GM13976 (cell line): ENCODE measurements at regions not wholly inside any gene's neighbourhood (a gene's known extent, or its start where the extent isn't known, plus 50 kb on each side); places are given as distances from the start of the nearest gene placed in this dataset.

Source experiments
- DNase-seq: peaks from one replicate; pipeline ENCODE4 v3.0.0; 2012; ENCODE audit warnings: low spot score
- in situ Hi-C: fragments of 300-500 bp; cut with MboI; formaldehyde crosslinking; loops from one replicate; pipeline ENCODE4 v1.12.0; 2022; ENCODE audit warnings: low sequenced_read_pairs, mixed read lengths, inconsistent platforms; ENCODE audit not compliant: unreplicated experiment
- TF ChIP-seq, protein P1 (sequence below): IDR thresholded peaks from 2 replicates; pipeline ENCODE4 v1.5.1; 2012; ENCODE audit warnings: borderline replicate concordance, mild to moderate bottlenecking; ENCODE audit not compliant: insufficient read depth; ENCODE audit errors: extremely low read depth, missing control alignments, control extremely low read depth

DNA sequence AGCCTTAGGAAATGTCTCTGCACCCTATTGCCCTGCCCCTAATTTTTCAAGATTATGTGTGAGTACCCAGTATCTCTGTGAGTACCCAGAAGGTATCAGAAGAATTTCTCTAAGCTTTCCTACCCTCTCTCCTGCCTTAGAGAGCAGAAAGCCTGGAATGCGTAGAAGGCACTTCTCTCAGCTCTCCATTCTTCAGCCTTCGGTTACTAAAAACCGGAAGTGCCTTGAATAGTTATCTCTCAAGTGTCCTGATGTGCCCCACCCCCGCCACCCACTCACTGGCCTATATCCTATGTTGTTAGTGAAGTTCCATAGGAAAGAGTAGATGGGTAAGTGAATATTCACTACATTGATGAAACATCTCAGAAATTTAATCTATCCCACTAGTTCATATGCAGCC, 210.7 kb upstream of the CDH10 start:
- no peak for DNase-seq
- in situ Hi-C loops, result no loop called here
- TF ChIP-seq, protein P1, sequence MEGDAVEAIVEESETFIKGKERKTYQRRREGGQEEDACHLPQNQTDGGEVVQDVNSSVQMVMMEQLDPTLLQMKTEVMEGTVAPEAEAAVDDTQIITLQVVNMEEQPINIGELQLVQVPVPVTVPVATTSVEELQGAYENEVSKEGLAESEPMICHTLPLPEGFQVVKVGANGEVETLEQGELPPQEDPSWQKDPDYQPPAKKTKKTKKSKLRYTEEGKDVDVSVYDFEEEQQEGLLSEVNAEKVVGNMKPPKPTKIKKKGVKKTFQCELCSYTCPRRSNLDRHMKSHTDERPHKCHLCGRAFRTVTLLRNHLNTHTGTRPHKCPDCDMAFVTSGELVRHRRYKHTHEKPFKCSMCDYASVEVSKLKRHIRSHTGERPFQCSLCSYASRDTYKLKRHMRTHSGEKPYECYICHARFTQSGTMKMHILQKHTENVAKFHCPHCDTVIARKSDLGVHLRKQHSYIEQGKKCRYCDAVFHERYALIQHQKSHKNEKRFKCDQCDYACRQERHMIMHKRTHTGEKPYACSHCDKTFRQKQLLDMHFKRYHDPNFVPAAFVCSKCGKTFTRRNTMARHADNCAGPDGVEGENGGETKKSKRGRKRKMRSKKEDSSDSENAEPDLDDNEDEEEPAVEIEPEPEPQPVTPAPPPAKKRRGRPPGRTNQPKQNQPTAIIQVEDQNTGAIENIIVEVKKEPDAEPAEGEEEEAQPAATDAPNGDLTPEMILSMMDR, result no peak

DNA sequence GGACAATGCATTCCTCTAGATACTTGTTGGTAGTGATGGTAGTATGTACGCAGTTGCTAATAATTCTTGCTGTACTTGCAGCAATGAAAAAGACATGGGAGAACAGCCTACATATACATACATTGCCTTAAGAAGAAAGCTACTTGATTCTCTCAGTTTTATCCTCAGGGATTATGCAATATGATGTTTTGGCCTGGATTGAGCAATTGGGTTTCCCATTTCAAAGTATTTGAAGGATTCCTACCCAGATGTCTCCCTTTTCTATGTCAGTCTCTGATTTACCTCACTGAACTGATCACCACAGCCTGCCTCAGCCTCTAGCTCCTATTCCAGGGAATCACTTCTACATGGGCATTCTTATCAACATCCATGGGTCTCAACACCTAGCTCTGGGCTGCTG, 210.1 kb upstream of the CDH10 start:
- in situ Hi-C loops, result no loop called here

DNA sequence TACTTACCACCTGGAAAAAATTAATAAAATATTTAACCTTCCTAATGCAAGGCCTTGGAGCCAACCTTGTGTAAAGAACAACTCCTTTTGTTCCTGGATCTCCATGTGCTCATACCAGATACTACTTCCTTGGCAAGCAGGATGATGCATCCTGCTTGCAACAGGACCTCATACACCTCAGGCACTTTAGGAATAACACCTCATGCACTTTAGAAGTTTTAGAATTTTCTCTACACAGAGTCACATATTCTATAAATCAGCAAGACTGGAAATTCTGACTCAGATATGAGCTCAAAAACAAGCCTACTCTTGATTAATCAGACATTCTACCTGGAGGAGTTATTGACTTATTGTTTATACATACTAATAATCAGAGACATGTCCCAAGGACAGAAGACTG, 209.6 kb upstream of the CDH10 start:
- in situ Hi-C loops, result no loop called here
- TF ChIP-seq, protein P1, result no peak
- DNase-seq, result no peak

More for the DNA sequence above, 210.1 kb upstream of the CDH10 start:
- no peak for DNase-seq
- TF ChIP-seq, protein P1, result no peak

DNA sequence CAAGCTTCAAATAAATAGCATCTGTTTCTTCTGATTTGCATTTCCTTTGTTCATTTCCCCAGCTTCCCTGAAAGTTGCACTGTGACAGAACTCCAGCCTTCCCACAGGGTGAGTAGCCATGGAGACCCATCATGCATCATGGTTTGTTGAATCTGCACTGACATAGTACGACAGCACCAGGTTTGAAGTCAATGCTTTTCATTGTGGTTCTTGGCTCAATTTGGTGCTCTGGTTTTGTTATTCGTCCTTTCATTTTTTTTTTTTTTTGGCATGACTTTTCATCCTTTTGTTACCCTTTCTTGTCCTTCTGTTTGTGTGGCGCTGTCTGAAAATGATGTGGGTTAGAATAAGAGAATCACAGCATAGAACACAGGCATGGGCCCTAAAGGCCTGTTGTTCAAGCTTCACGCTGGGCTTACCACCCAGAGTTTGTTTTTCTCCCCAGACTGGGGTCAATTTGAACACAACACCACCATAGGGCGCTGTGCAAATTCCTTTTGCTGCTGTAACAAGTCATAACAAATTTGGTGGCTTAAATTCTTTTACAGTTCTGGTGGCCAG, 206.2 kb upstream of the CDH10 start:
- in situ Hi-C loops, result no loop called here
- DNase-seq, result no peak
- TF ChIP-seq, protein P1, result no peak

DNA sequence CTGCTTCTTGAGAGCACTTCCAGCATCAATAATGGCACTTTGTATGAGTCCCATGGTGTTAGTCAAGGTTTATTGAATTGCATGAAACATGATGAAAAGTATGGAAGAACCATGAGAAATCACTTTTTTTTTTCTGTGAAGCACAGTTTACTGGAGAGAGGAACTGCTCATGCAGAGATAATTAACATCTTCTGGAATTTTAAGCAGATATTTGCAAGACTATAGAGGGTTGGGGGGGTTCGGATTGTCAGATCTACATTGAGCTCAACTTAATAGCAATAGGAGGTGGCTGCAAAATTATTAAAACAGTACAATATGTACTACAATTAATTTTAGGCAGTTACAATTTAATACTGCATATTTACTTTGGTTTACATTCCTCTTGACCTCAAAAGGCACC, 204.4 kb upstream of the CDH10 start:
- TF ChIP-seq, protein P1, result no peak

DNA sequence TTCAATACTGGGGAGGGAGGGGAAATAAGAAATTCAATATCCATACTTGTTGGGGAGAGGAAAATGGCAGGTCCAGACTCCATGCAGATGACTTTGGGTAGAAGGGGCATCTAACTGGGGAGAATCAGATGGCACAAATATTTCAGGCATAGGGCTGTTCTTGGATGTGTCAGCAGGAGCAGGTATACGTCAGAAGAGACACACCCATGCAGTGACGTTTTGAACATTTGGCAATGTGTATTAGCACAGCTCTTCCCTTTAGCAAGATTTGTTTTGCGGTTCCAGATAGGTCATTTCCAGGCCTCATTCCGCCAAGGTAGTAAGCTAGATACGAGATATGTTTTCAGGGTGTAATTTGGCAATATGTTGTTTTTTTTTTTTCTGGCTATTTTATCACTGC, 187.2 kb upstream of the CDH10 start:
- DNase-seq, result no peak
- in situ Hi-C loops, result no loop called here
- TF ChIP-seq, protein P1, result no peak

More for the DNA sequence above, 204.4 kb upstream of the CDH10 start:
- in situ Hi-C loops, result no loop called here
- no peak for DNase-seq
